ENCODE measurements at regions not wholly inside any gene's neighbourhood (a gene's known extent, or its start where the extent isn't known, plus 50 kb on each side); places are given as distances from the start of the nearest gene placed in this dataset.

DNA sequence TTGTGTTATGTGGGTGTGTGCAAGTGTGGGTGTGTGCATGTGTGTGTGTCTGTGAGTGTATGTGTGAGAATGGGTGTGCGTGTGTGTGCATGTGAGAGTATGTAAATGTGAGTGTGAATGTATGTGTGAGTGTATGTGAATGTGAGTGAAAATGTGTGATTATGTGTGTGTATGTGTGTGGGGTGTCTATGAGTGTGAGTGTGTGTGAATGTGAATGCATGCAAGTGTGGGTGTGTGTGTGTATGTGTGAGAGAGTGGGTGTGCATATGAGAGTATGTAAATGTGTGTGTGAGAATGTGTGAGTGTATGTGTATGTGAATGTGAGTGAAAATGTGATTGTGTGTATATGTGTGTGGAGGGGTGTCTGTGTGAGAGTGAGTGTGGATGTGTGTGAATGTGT lies 1292.7 kb downstream of the TBC1D22A start:
- H3K4me3 Mint-ChIP-seq, result no peak overlapping the region
- TF ChIP-seq, protein P1, sequence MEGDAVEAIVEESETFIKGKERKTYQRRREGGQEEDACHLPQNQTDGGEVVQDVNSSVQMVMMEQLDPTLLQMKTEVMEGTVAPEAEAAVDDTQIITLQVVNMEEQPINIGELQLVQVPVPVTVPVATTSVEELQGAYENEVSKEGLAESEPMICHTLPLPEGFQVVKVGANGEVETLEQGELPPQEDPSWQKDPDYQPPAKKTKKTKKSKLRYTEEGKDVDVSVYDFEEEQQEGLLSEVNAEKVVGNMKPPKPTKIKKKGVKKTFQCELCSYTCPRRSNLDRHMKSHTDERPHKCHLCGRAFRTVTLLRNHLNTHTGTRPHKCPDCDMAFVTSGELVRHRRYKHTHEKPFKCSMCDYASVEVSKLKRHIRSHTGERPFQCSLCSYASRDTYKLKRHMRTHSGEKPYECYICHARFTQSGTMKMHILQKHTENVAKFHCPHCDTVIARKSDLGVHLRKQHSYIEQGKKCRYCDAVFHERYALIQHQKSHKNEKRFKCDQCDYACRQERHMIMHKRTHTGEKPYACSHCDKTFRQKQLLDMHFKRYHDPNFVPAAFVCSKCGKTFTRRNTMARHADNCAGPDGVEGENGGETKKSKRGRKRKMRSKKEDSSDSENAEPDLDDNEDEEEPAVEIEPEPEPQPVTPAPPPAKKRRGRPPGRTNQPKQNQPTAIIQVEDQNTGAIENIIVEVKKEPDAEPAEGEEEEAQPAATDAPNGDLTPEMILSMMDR (IDR thresholded peaks at IDR 0.05), result no peak
- H3K9me3 Mint-ChIP-seq, result peaks cover 58% of the 10 kb centered on the region
- DNase-seq, result no peak
- no peaks in the 10 kb centered on the region; the same call in 1 of the 2 replicates for H3K27me3 Mint-ChIP-seq (ENCODE audit: insufficient read depth)
- no peaks in the 10 kb centered on the region for H3K4me1 Mint-ChIP-seq (ENCODE audit: low read depth)
- H3K27ac Mint-ChIP-seq, result no peak overlapping the region
- peaks cover 15% of the 10 kb centered on the region for H3K36me3 Mint-ChIP-seq (ENCODE audit: low read depth)

DNA sequence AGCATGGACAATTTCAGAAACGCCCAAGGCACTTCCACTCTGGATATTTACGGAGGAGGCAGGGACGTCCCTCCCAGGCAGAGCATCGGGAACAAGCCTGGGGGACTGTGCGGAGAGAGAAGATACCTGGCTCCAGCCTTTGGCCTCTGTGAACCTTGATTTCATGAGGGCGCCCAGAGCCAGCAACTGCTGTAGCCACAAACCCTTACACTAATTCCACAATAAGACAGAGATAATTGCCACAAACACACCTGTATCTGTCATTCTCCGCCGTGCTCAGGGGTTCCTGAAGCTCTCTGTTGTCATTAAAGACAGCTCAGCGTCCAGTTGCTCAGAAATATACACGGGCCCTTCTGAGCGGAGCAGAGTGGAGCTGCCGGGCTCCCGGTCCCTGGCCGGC lies 1292.1 kb downstream of the TBC1D22A start:
- H3K27me3 Mint-ChIP-seq (ENCODE audit: insufficient read depth), result no peaks in the 10 kb centered on the region; the same call in 1 of the 2 replicates
- H3K27ac Mint-ChIP-seq, result no peak overlapping the region
- no peaks in the 10 kb centered on the region for H3K4me1 Mint-ChIP-seq (ENCODE audit: low read depth)
- H3K9me3 Mint-ChIP-seq, result peaks cover 63% of the 10 kb centered on the region
- DNase-seq, result no peak
- TF ChIP-seq, protein P1 (IDR thresholded peaks at IDR 0.05), result no peak
- no peak overlapping the region for H3K4me3 Mint-ChIP-seq
- peaks cover 15% of the 10 kb centered on the region for H3K36me3 Mint-ChIP-seq (ENCODE audit: low read depth)

DNA sequence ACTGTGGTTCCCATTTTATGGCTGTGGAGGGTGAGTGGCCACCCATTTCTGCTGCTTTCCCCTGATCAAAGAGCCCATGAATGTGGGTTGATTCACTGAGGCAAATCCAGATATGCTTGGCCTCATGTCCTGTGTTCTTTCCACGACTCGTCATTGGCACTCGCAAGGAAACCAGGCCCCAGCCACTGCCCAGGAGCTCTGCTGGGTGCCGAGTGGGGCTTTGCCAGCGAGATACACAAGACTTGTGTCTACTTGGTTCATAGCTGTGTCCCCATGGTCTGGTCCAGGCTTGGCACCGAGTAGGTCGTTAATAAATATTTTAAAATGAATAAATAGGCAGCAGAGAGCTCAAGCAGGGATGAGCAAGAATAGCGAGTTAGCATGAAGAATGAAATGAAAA lies 1291.5 kb downstream of the TBC1D22A start:
- Mint-ChIP-seq H3K4me3 (no peak overlapping the region), H3K27me3 (ENCODE audit: insufficient read depth) (no peaks in the 10 kb centered on the region; the same call in 1 of the 2 replicates), H3K36me3 (ENCODE audit: low read depth) (peaks cover 15% of the 10 kb centered on the region), H3K9me3 (peaks cover 63% of the 10 kb centered on the region), H3K27ac (no peak overlapping the region), H3K4me1 (ENCODE audit: low read depth) (no peaks in the 10 kb centered on the region)
- TF ChIP-seq, protein P1 (IDR thresholded peaks at IDR 0.05), result no peak
- no peak for DNase-seq

DNA sequence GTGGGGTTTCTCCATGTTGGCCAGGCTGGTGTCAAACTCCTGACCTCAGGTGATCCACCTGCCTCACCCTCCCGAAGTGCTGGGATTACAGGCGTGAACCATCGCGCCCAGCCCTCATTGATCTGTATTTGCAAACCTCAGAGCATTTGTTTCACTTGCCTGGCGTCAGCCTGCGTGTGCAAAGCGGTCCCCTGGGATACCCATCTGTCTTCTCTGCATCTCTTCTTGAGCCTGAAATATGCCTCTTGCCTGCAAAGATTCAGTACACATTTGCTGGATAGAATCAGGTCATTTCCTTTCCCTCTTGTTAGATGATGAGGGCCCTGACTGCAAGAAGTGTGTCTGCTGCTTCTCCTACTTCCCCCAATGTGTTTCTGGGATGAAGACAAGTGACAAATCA lies 1291.0 kb downstream of the TBC1D22A start:
- no peak overlapping the region for H3K27ac Mint-ChIP-seq
- H3K36me3 Mint-ChIP-seq (ENCODE audit: low read depth), result peaks cover 18% of the 10 kb centered on the region
- H3K27me3 Mint-ChIP-seq (ENCODE audit: insufficient read depth), result no peaks in the 10 kb centered on the region; the same call in 1 of the 2 replicates
- no peak for DNase-seq
- H3K4me1 Mint-ChIP-seq (ENCODE audit: low read depth), result no peaks in the 10 kb centered on the region
- TF ChIP-seq, protein P1 (IDR thresholded peaks at IDR 0.05), result no peak
- H3K4me3 Mint-ChIP-seq, result no peak overlapping the region
- H3K9me3 Mint-ChIP-seq, result peaks cover 66% of the 10 kb centered on the region

DNA sequence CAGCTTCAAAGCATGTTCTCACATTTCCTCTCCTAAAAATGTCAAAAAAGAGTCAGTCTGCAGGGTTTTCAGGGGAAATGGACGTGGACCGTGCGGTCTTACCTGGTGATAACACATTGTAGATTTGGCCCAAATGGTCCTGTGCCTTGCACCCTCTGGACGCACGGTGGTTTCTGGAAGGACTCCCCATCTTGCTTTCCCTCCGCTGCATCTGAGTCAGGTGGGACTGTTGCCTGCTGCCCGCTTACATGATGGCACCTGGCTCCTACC lies 1290.1 kb downstream of the TBC1D22A start:
- no peak for DNase-seq
- TF ChIP-seq, protein P1 (IDR thresholded peaks at IDR 0.05), result no peak
- Mint-ChIP-seq H3K27me3 (ENCODE audit: insufficient read depth) (no peaks in the 10 kb centered on the region; the same call in 1 of the 2 replicates), H3K9me3 (peaks cover 65% of the 10 kb centered on the region), H3K4me3 (no peak overlapping the region), H3K27ac (no peak overlapping the region), H3K36me3 (ENCODE audit: low read depth) (peaks cover 19% of the 10 kb centered on the region), H3K4me1 (ENCODE audit: low read depth) (no peaks in the 10 kb centered on the region)
